ENCODE measurements at regions not wholly inside any gene's neighbourhood (a gene's known extent, or its start where the extent isn't known, plus 50 kb on each side); places are given as distances from the start of the nearest gene placed in this dataset.

DNA sequence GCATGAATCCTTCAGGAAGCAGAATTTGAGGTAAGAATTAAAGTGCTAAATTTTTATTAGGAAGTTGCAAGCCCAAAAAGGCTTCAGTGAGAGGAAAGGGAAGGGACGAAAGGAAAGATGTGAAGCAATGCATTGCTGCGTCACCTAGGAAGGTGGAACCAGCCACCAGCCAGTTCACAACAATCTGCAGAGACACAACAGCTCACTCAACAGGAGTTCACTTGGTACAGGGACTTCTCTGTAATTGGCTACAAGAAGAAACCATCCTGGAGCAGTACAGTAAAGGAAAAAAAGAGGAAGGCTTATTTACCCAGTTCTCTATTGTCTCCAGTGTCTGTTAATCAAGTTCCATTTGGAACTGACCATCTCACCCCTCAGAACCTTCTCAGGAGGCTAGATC lies 157.6 kb downstream of the HNRNPD start:
- no peak overlapping the region for H3K4me3 Mint-ChIP-seq (ENCODE audit: unreplicated experiment)
- ChIA-PET POLR2A (no interaction called here), CTCF (interaction anchor here (1.1 kb wide), 1 partner anchor 52 kb away, joined by 7 read pairs; no protein-coding TSS in a partner anchor)
- H3K4me1 Mint-ChIP-seq (ENCODE audit: insufficient read depth, unreplicated experiment), result no peaks in the 10 kb centered on the region
- H3K9me3 Mint-ChIP-seq (ENCODE audit: unreplicated experiment), result no peaks in the 10 kb centered on the region
- H3K27ac Mint-ChIP-seq (ENCODE audit: low read depth, unreplicated experiment), result no peak overlapping the region
- intact Hi-C loops (cut with micrococcal nuclease), result no loop called here
- TF ChIP-seq, protein P1, sequence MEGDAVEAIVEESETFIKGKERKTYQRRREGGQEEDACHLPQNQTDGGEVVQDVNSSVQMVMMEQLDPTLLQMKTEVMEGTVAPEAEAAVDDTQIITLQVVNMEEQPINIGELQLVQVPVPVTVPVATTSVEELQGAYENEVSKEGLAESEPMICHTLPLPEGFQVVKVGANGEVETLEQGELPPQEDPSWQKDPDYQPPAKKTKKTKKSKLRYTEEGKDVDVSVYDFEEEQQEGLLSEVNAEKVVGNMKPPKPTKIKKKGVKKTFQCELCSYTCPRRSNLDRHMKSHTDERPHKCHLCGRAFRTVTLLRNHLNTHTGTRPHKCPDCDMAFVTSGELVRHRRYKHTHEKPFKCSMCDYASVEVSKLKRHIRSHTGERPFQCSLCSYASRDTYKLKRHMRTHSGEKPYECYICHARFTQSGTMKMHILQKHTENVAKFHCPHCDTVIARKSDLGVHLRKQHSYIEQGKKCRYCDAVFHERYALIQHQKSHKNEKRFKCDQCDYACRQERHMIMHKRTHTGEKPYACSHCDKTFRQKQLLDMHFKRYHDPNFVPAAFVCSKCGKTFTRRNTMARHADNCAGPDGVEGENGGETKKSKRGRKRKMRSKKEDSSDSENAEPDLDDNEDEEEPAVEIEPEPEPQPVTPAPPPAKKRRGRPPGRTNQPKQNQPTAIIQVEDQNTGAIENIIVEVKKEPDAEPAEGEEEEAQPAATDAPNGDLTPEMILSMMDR (IDR thresholded peaks at IDR 0.05; ENCODE audit: unreplicated experiment), result no peak
- no peaks in the 10 kb centered on the region for H3K36me3 Mint-ChIP-seq (ENCODE audit: insufficient read depth, unreplicated experiment)
- no peaks in the 10 kb centered on the region for H3K27me3 Mint-ChIP-seq (ENCODE audit: insufficient read depth, unreplicated experiment)
- BruUV-seq (replicated peaks), result no TSS peak
- no peak for DNase-seq (ENCODE audit: unreplicated experiment)

DNA sequence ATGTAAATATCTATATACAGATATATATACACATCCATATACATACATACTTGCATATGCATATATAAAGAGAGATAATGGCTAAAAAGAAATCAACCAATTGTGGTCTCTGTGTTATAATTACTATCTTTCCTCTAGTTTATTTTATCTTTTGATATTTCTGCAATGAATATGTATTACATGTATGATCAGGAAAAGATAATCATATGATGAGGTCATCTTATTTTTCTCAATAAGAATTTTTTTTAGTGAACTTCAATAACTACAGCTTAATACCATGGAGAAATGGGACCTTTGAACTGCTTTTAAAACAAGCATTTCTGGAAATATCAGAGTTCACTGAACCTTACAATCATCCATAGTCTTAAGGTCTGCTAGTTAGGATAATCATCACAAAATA lies 158.0 kb downstream of the HNRNPD start:
- no peak overlapping the region for H3K27ac Mint-ChIP-seq (ENCODE audit: low read depth, unreplicated experiment)
- ChIA-PET POLR2A (no interaction called here), CTCF (interaction anchor here (1.1 kb wide), 1 partner anchor 53 kb away, joined by 7 read pairs; no protein-coding TSS in a partner anchor)
- no TSS peak for BruUV-seq (replicated peaks)
- H3K36me3 Mint-ChIP-seq (ENCODE audit: insufficient read depth, unreplicated experiment), result no peaks in the 10 kb centered on the region
- intact Hi-C loops (cut with micrococcal nuclease), result no loop called here
- H3K27me3 Mint-ChIP-seq (ENCODE audit: insufficient read depth, unreplicated experiment), result no peaks in the 10 kb centered on the region
- no peaks in the 10 kb centered on the region for H3K9me3 Mint-ChIP-seq (ENCODE audit: unreplicated experiment)
- DNase-seq (ENCODE audit: unreplicated experiment), result no peak
- TF ChIP-seq, protein P1 (IDR thresholded peaks at IDR 0.05; ENCODE audit: unreplicated experiment), result no peak
- no peak overlapping the region for H3K4me3 Mint-ChIP-seq (ENCODE audit: unreplicated experiment)
- H3K4me1 Mint-ChIP-seq (ENCODE audit: insufficient read depth, unreplicated experiment), result no peaks in the 10 kb centered on the region

DNA sequence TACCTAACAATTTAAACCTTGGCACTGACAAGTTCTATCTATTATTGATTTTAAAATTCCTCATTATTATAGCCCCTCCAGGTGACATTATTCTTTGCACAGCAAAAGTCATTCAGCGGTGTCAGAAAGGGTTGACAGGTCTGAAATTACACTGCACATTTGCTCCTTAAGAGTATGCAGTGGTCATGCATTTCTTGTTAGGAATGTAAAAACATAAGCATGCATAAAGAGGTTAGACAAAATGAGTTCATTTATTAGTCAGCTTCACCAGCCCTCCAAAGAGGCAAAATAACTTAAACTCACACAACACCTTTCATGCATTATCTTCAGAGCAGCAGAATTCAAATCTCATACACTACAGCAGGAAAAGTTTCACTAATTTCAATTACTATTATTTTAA lies 158.8 kb downstream of the HNRNPD start:
- no TSS peak for BruUV-seq (replicated peaks)
- ChIA-PET POLR2A (no interaction called here), CTCF (no interaction called here)
- H3K9me3 Mint-ChIP-seq (ENCODE audit: unreplicated experiment), result no peaks in the 10 kb centered on the region
- DNase-seq (ENCODE audit: unreplicated experiment), result no peak
- no peaks in the 10 kb centered on the region for H3K27me3 Mint-ChIP-seq (ENCODE audit: insufficient read depth, unreplicated experiment)
- TF ChIP-seq, protein P1 (IDR thresholded peaks at IDR 0.05; ENCODE audit: unreplicated experiment), result no peak
- H3K4me3 Mint-ChIP-seq (ENCODE audit: unreplicated experiment), result no peak overlapping the region
- intact Hi-C loops (cut with micrococcal nuclease), result no loop called here
- H3K36me3 Mint-ChIP-seq (ENCODE audit: insufficient read depth, unreplicated experiment), result no peaks in the 10 kb centered on the region
- no peaks in the 10 kb centered on the region for H3K4me1 Mint-ChIP-seq (ENCODE audit: insufficient read depth, unreplicated experiment)
- no peak overlapping the region for H3K27ac Mint-ChIP-seq (ENCODE audit: low read depth, unreplicated experiment)

DNA sequence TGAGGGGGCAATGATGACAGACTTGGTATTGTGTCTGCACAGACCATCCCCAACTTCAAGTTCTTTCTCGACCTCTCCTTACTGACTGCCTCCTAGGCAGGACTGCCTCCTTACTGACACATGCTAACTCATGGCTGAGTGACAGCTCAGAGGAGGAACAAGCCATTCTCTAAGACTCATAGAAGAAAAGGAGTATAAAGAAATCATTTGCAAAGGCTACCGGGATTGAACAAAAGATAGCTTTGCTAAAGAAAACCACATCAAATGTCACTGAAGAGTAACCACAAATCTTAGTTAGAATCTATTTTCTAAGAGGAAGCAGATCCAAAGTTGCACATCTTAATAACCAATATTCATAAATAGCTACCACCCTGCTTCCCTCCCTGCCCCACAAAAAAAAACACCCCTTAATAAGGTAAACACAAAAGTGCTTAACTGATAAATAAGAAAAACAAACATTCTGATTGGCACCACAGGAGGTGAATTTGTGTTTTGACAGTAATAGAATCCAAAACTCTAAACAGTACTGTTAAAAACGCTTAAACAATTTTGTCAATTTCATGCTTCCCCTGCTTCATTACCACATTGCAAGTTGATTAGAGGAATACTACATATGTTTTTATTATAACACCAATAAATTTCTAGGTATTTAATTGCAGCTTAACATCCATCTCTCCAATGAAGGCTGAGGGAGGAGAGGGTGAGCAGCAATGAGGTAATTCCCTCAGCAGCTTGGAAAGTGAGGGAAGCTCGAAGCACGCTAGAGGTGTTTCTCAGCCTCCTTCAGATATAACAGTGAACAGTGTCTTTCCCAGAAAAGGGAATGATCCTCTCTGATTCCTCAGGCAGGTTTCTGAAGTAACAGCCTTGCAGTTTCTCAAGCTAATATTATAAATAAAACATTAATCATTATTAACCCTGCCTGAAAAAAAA lies 160.0 kb downstream of the HNRNPD start:
- DNase-seq (ENCODE audit: unreplicated experiment), result no peak
- H3K27ac Mint-ChIP-seq (ENCODE audit: low read depth, unreplicated experiment), result no peak overlapping the region
- intact Hi-C loops (cut with micrococcal nuclease), result no loop called here
- H3K27me3 Mint-ChIP-seq (ENCODE audit: insufficient read depth, unreplicated experiment), result no peaks in the 10 kb centered on the region
- H3K9me3 Mint-ChIP-seq (ENCODE audit: unreplicated experiment), result no peaks in the 10 kb centered on the region
- CTCF ChIA-PET, result interaction anchor here (0.6 to 1.1 kb wide), 3 partner anchors 12 to 271 kb away, joined by 3 to 5 read pairs (median 4); no protein-coding TSS in a partner anchor
- POLR2A ChIA-PET, result no interaction called here
- TF ChIP-seq, protein P1 (IDR thresholded peaks at IDR 0.05; ENCODE audit: unreplicated experiment), result no peak
- H3K36me3 Mint-ChIP-seq (ENCODE audit: insufficient read depth, unreplicated experiment), result no peaks in the 10 kb centered on the region
- BruUV-seq (replicated peaks), result no TSS peak
- no peak overlapping the region for H3K4me3 Mint-ChIP-seq (ENCODE audit: unreplicated experiment)
- H3K4me1 Mint-ChIP-seq (ENCODE audit: insufficient read depth, unreplicated experiment), result no peaks in the 10 kb centered on the region
